NCI-H1694 treated with DMSO at 0.1 percent for 48 hours (cell line): ENCODE measurements at regions not wholly inside any gene's neighbourhood (a gene's known extent, or its start where the extent isn't known, plus 50 kb on each side); places are given as distances from the start of the nearest gene placed in this dataset.

Source experiments
- DNase-seq: peaks from one replicate; lab custom pipeline; 2025; lab: John Stamatoyannopoulos, UW

GRCh38 chr4:85393201-85393600 is 81.7 kb upstream of the ARHGAP24 start:
- no peak for DNase-seq

- DNase-seq: no peak
Measured at GRCh38 chr4:85398276-85398675, 76.7 kb upstream of the ARHGAP24 start.

DNA sequence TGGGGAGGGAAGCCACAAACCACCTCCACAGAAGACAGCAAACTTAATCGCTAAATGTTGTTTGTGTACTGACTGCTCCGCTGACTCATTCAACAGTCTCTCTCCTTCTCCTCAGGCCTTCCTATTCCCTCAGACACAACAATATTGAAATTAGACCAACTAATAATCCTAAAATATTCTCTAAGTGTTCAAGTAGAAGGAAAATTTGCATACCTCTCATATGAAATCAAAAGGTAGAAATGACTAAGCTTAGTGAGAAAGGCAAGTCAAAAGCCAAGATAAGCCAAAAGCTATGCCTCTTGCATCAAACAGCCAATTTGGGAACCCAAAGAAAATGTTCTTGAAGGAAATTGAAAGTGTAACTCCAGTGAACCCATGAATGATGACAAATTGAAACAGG is 75.7 kb upstream of the ARHGAP24 start:
- DNase-seq: no peak

DNA sequence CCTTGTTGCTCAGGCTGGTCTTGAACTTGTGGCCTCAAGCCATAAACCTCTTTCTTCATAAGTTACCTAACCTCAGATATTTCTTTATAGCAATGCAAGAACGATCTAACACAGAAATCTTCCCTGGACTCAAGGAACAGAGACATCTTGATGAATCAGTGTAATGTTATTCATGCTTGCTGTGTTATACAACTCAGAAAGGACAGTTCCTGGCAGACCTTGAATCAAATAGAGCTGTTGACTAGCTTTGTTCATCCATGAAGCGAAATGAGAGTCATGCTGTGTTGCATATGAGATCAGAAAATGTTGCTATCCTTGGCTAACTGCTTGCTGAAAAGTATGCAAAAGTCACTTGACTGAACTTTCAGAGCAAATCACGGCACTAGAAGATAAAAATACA is 72.6 kb upstream of the ARHGAP24 start:
- DNase-seq: no peak

- no peak for DNase-seq
Measured at GRCh38 chr4:85406185-85406584, 68.8 kb upstream of the ARHGAP24 start.

- DNase-seq: no peak
Measured at GRCh38 chr4:85407546-85407945, 67.4 kb upstream of the ARHGAP24 start.

GRCh38 chr4:85408301-85408700 is 66.6 kb upstream of the ARHGAP24 start:
- no peak for DNase-seq

GRCh38 chr4:85409251-85409650 is 65.7 kb upstream of the ARHGAP24 start:
- no peak for DNase-seq

DNA sequence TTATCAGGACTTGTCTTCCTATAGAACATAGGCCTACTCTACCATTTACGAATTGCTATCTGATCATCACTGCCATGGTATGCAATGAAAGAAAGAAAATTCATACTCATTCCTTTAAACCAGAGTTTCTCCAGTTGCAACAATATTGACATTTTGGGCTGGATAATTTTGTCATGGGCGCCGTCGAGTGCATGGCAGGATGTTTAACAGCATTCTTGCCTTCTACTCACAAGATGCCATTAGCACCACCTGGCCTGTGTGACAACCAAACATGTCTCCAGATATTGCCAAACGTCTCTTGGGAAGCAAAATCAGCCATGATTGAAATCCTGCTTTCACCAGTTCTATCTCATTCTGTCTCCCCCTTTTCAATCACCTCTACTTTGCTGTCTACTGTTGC is 63.6 kb upstream of the ARHGAP24 start:
- no peak for DNase-seq

DNA sequence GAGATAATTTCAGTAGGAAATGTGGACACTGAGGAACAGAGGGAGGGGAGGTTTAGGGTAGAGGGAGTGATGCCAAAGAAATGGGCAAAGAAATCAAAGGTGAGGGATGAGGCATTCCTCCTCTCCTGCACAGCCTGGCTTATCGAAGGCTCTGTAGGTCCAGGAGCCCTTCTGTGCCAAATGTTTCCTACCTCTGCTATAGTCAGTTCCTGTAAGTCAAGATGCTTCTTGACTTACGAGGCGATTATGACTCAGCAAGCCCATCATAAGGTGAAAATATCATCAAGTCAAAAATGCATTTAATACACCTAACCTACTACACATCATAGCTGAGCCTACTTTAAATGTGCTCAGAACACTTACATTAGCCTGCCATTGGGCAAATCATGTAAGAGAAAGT is 60.0 kb upstream of the ARHGAP24 start:
- no peak for DNase-seq

DNA sequence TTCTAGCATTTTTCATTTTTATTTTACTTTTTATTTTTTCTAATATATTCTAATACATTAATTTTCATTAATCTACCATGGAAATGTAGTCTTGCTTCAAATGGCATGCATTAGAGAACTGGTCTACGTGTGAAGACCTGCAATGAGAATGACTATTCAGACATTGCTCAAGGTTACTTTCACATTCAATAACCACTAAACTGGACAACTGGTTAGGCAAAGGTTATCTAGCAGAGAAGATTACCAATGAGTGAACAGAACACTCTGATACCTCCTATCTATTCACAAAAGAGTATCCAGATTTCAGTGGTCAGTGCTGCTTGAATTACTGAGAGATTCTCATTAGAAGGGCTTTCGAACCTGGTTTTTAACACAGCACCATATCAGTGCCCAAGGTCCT is 58.9 kb upstream of the ARHGAP24 start:
- no peak for DNase-seq

DNA sequence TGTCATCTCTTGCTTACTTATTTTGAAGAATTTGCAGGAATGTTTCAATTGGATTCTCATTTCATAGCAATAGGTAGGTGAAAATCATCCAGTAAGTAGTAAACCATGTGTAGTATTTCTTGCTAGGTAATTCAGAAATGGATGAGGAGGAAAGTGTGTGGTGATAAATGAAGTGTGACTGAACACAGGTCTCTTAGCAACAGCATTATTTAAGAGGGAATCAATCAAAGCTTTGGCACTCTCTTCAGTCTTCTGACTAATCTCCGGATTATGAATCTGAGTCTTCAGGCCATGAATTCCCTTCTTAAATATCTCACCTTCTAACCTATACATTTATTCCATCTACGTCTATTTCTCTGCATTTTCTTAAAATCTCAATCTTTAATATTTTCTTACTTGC is 55.8 kb upstream of the ARHGAP24 start:
- no peak for DNase-seq

- no peak for DNase-seq
Measured at GRCh38 chr4:85420831-85421230, 54.1 kb upstream of the ARHGAP24 start.

DNA sequence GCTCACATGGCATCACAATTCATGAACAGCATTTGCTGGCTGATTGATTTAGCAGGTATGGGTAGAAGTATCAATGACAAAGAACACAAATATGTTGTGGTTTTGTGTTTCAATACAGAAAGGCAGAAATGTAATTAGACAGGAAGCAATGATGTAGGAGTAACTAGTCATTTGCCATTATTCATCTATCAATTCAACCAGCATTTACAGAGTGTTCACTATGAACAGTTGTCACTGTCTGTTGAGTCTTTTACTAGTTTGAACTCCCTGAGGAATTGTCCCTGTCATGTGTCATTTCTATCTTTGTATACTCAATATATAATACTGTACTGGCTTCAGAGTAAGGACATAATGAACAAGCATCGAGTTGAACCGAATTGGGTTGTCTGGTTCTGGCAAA is 51.5 kb upstream of the ARHGAP24 start:
- DNase-seq: no peak
